Hematopoietic multipotent progenitor cell (in vitro differentiated cells): ENCODE measurements at regions not wholly inside any gene's neighbourhood (a gene's known extent, or its start where the extent isn't known, plus 50 kb on each side); places are given as distances from the start of the nearest gene placed in this dataset.

ENCODE experiments used
- DNase-seq, 3 donors: peaks; one replicate each; pipeline ENCODE4 v3.0.0-alpha.2; 2011 to 2015; ENCODE audit warnings: low read depth in 2 of 3, low spot score in 2 of 3

GRCh38 chr3:64895991-64896895 is 208.4 kb upstream of the ADAMTS9 start:
- DNase-seq = no peak

GRCh38 chr3:64895106-64895990 is 207.5 kb upstream of the ADAMTS9 start:
- no peak for DNase-seq

- DNase-seq = no peak
Observed at GRCh38 chr3:64894006-64894405, 206.2 kb upstream of the ADAMTS9 start.

- DNase-seq = no peak
Observed at GRCh38 chr3:64892671-64893309, 205.0 kb upstream of the ADAMTS9 start.

- DNase-seq = no peak
Observed at GRCh38 chr3:64891021-64891420, 203.2 kb upstream of the ADAMTS9 start.

- DNase-seq = no peak
Observed at GRCh38 chr3:64890466-64890865, 202.7 kb upstream of the ADAMTS9 start.

- no peak for DNase-seq
Observed at GRCh38 chr3:64890006-64890405, 202.2 kb upstream of the ADAMTS9 start.

GRCh38 chr3:64888840-64889392 is 201.1 kb upstream of the ADAMTS9 start:
- no peak for DNase-seq

- no peak for DNase-seq
Observed at GRCh38 chr3:64888165-64888564, 200.4 kb upstream of the ADAMTS9 start.

GRCh38 chr3:64885055-64885454 is 197.3 kb upstream of the ADAMTS9 start:
- no peak for DNase-seq

GRCh38 chr3:64884536-64884935 is 196.7 kb upstream of the ADAMTS9 start:
- no peak for DNase-seq

GRCh38 chr3:64880916-64881315 is 193.1 kb upstream of the ADAMTS9 start:
- DNase-seq = no peak

GRCh38 chr3:64878362-64878761 is 190.6 kb upstream of the ADAMTS9 start:
- DNase-seq = no peak

GRCh38 chr3:64873400-64873799 is 185.6 kb upstream of the ADAMTS9 start:
- DNase-seq = no peak

- no peak for DNase-seq
Observed at GRCh38 chr3:64872345-64872744, 184.5 kb upstream of the ADAMTS9 start.

- DNase-seq = no peak
Observed at GRCh38 chr3:64871834-64872249, 184.0 kb upstream of the ADAMTS9 start.

GRCh38 chr3:64870876-64871646 is 183.3 kb upstream of the ADAMTS9 start:
- no peak for DNase-seq

- no peak for DNase-seq
Observed at GRCh38 chr3:64867224-64867623, 179.4 kb upstream of the ADAMTS9 start.

- no peak for DNase-seq
Observed at GRCh38 chr3:64865839-64866570, 178.2 kb upstream of the ADAMTS9 start.
